Upper lobe of right lung (tissue), 1 donor: ENCODE measurements at regions not wholly inside any gene's neighbourhood (a gene's known extent, or its start where the extent isn't known, plus 50 kb on each side); places are given as distances from the start of the nearest gene placed in this dataset.

Source experiments
- ATAC-seq: fragments of 200-7000 bp; cut with Tn5 transposase; one replicate; pipeline ENCODE4 v1.9.1; 2020; ENCODE audit warnings: mild to moderate bottlenecking, moderate library complexity
- DNase-seq: peaks from one replicate; pipeline ENCODE4 v3.0.0-alpha.2; 2020
- H3K27ac ChIP-seq: fragments of 200-600 bp; one replicate; pipeline ENCODE4 v1.8.0; 2022
- H3K27me3 ChIP-seq: fragments of 200-600 bp; one replicate; pipeline ENCODE4 v1.8.0; 2022; ENCODE audit warnings: mild to moderate bottlenecking
- H3K36me3 ChIP-seq: fragments of 200-600 bp; one replicate; pipeline ENCODE4 v1.8.0; 2022
- H3K4me1 ChIP-seq: fragments of 200-600 bp; one replicate; pipeline ENCODE4 v1.8.0; 2022
- H3K4me3 ChIP-seq: fragments of 200-600 bp; one replicate; pipeline ENCODE4 v1.8.0; 2022; ENCODE audit warnings: mild to moderate bottlenecking
- H3K9me3 ChIP-seq: fragments of 200-600 bp; one replicate; pipeline ENCODE4 v1.8.0; 2022
- CTCF ChIP-seq: fragments of 200-600 bp; IDR thresholded peaks from one replicate; pipeline ENCODE4 v1.8.0; 2022; ENCODE audit warnings: antibody characterized with exemption
- intact Hi-C: fragments of 100-400 bp; cut with DNase I; formaldehyde crosslinking; loops from one replicate; pipeline ENCODE4 v1.11.0; 2022
- donor health status: DM: no; HTN: yes; CAD: no; lungs with severe emphysema.

- Histone ChIP-seq H3K27me3 (peaks cover 10% of the 10 kb centered on the region), H3K27ac (no peak overlapping the region), H3K9me3 (no peaks in the 10 kb centered on the region), H3K4me3 (no peak overlapping the region), H3K36me3 (no peaks in the 10 kb centered on the region), H3K4me1 (no peaks in the 10 kb centered on the region)
- no peak for TF ChIP-seq CTCF
- intact Hi-C loops: no loop called here
- ATAC-seq (no peak), DNase-seq (no peak)
Observed at GRCh38 chr11:119782006-119782738, 53.2 kb upstream of the NECTIN1 start.

- H3K36me3 ChIP-seq: no peaks in the 10 kb centered on the region
- no peaks in the 10 kb centered on the region for H3K9me3 ChIP-seq
- ATAC-seq (no peak), DNase-seq (no peak)
- intact Hi-C loops: no loop called here
- TF ChIP-seq CTCF: no peak
- no peak overlapping the region for H3K27ac ChIP-seq
- no peak overlapping the region for H3K4me3 ChIP-seq
- H3K4me1 ChIP-seq: no peaks in the 10 kb centered on the region
- peaks cover 10% of the 10 kb centered on the region for H3K27me3 ChIP-seq
Observed at GRCh38 chr11:119780222-119780953, 51.4 kb upstream of the NECTIN1 start.

- no peak overlapping the region for H3K27ac ChIP-seq
- TF ChIP-seq CTCF: no peak
- H3K4me3 ChIP-seq: no peak overlapping the region
- ATAC-seq: no peak
- H3K9me3 ChIP-seq: no peaks in the 10 kb centered on the region
- no peak for DNase-seq
- H3K27me3 ChIP-seq: peaks cover 7% of the 10 kb centered on the region
- no peaks in the 10 kb centered on the region for H3K4me1 ChIP-seq
- intact Hi-C loops: no loop called here
- H3K36me3 ChIP-seq: no peaks in the 10 kb centered on the region
Observed at GRCh38 chr11:119779195-119780071, 50.4 kb upstream of the NECTIN1 start.
